ENCODE measurements at regions not wholly inside any gene's neighbourhood (a gene's known extent, or its start where the extent isn't known, plus 50 kb on each side); places are given as distances from the start of the nearest gene placed in this dataset.

DNA sequence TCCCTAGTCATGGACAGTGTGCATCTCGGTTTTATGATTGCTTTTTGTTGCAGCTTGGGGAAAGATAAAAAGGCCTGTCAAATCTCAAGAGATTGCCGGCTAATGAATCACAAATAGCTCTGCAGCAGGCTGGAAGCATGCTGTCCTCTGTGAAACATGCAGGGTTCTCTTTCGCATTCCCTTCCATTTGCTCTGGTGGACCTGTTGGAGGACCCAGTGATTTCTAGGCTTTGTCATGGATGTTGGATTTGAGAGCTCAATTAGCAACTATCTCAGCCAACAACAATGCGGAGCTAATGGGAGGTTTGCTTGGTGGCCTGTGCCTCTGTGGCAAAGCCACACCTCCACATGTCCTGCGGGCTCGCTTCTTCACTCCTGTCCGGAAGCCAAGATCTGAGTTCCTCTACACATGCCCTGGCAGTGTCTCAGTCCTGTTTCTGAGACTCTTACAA lies 418.1 kb upstream of the ARGLU1 start:
- Histone ChIP-seq H3K79me2 (ENCODE audit: insufficient read depth, low read length) (no peaks in the 10 kb centered on the region), H2BK5ac (ENCODE audit: insufficient read length, low read length) (no peak overlapping the region), H3K9ac (ENCODE audit: extremely low read depth, insufficient read length, low read length) (no peak overlapping the region), H3K18ac (ENCODE audit: insufficient read length, low read depth, low read length) (no peak overlapping the region), H3K4me2 (ENCODE audit: insufficient read depth, insufficient read length, low read length) (no peak overlapping the region), H2AFZ (ENCODE audit: low read length) (no peak overlapping the region), H3K14ac (ENCODE audit: insufficient read depth, low read length) (no peak overlapping the region), H3K9me3 (ENCODE audit: control insufficient read depth, low read depth, low read length) (no peaks in the 10 kb centered on the region), H3T11ph (ENCODE audit: low read length) (no peak overlapping the region), H3K23ac (ENCODE audit: insufficient read length, low read depth, low read length) (no peak overlapping the region), H2AK5ac (ENCODE audit: insufficient read length, low read length) (no peak overlapping the region), H3K79me1 (ENCODE audit: insufficient read depth, low read depth, low read length, poor library complexity, severe bottlenecking) (no peaks in the 10 kb centered on the region), H4K91ac (ENCODE audit: insufficient read length, low read depth, low read length) (no peak overlapping the region), H3K23me2 (ENCODE audit: insufficient read length, low read depth, low read length, poor library complexity, severe bottlenecking) (no peaks in the 10 kb centered on the region), H4K20me1 (ENCODE audit: control insufficient read depth, insufficient read depth, insufficient read length) (no peaks in the 10 kb centered on the region), H3K27ac (ENCODE audit: insufficient read length, low read depth, low read length) (no peak overlapping the region), H3K4ac (ENCODE audit: low read depth, low read length) (no peak overlapping the region), H3K56ac (ENCODE audit: insufficient read length, low read depth, low read length) (no peak overlapping the region), H2BK20ac (ENCODE audit: low read depth, low read length, poor library complexity, severe bottlenecking) (no peak overlapping the region), H4K8ac (replicated peaks; ENCODE audit: insufficient read length, low read depth, low read length) (no peak overlapping the region), H3K27me3 (ENCODE audit: insufficient read depth, low read length) (no peaks in the 10 kb centered on the region), H2BK120ac (ENCODE audit: low read depth, low read length, poor library complexity, severe bottlenecking) (no peak overlapping the region), H2BK12ac (ENCODE audit: insufficient read length, low read depth, low read length) (no peak overlapping the region), H4K5ac (ENCODE audit: insufficient read length, low read depth, low read length) (no peak overlapping the region), H2BK15ac (ENCODE audit: low read depth, low read length) (no peak overlapping the region), H3K4me1 (ENCODE audit: insufficient read depth, low read length) (peaks cover 3% of the 10 kb centered on the region; the same call in 1 of the 2 replicates)
- no peaks in the 10 kb centered on the region for H3K36me3 Mint-ChIP-seq (ENCODE audit: insufficient read depth in 1 of 3, low read depth in 3 of 3)
- peak; percentile 74 for DNase-seq
- no peak overlapping the region for H3K4me3 Mint-ChIP-seq
- H3K4me1 Mint-ChIP-seq: peaks cover 11 to 18% of the 10 kb centered on the region in 2 experiments
- H3K9me3 Mint-ChIP-seq: no peaks in the 10 kb centered on the region; a peak in 1 of 5 replicates
- no peaks in the 10 kb centered on the region for H3K27me3 Mint-ChIP-seq (ENCODE audit: low read depth)
- TF ChIP-seq, protein P1, sequence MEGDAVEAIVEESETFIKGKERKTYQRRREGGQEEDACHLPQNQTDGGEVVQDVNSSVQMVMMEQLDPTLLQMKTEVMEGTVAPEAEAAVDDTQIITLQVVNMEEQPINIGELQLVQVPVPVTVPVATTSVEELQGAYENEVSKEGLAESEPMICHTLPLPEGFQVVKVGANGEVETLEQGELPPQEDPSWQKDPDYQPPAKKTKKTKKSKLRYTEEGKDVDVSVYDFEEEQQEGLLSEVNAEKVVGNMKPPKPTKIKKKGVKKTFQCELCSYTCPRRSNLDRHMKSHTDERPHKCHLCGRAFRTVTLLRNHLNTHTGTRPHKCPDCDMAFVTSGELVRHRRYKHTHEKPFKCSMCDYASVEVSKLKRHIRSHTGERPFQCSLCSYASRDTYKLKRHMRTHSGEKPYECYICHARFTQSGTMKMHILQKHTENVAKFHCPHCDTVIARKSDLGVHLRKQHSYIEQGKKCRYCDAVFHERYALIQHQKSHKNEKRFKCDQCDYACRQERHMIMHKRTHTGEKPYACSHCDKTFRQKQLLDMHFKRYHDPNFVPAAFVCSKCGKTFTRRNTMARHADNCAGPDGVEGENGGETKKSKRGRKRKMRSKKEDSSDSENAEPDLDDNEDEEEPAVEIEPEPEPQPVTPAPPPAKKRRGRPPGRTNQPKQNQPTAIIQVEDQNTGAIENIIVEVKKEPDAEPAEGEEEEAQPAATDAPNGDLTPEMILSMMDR (conservative IDR thresholded peaks at IDR 0.05): no peak
- no CpG with 5 or more reads among the region's 7 CpGs for WGBS (ENCODE audit: extremely low coverage, insufficient read length, low lambda C conversion rate)
- H3K27ac Mint-ChIP-seq: peak overlapping the region in 2 of 3 experiments; percentile 72 to 90; a peak in 6 of 7 replicates

All from H9 (cell line).